ENCODE measurements at regions not wholly inside any gene's neighbourhood (a gene's known extent, or its start where the extent isn't known, plus 50 kb on each side); places are given as distances from the start of the nearest gene placed in this dataset.

DNA sequence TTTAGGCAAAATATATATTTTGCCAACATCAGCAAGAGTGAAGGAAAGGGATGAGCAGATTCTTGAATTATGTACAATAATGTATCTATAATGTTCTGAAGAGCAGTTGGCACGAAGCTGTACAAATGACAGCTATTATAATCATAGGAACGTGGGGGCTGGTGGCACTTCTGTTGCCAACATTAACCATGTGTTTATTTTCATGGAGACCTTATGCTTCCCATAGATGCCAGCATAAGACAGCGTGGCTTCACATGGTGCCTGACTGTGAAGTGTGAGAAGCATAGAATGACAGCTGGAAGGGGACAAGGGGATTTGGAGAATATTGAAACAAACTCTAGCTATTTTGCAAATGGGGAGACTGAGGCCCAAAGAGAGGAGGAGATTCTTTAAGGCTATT lies 52.6 kb upstream of the ATP10B start:
- Histone ChIP-seq H3K27me3 (ENCODE audit: control insufficient read depth, insufficient read depth, low read length) (no peaks in the 10 kb centered on the region), H3K9me3 (ENCODE audit: control insufficient read depth, insufficient read depth, low read length) (no peaks in the 10 kb centered on the region), H3K27ac (ENCODE audit: low read depth, low read length) (no peak overlapping the region), H3K4me3 (ENCODE audit: low read depth, low read length) (no peak overlapping the region)
- ChIA-PET CTCF (no interaction called here), POLR2A (no interaction called here)
- no peak for DNase-seq (ENCODE audit: low read depth, low spot score)
- TF ChIP-seq, protein P1, sequence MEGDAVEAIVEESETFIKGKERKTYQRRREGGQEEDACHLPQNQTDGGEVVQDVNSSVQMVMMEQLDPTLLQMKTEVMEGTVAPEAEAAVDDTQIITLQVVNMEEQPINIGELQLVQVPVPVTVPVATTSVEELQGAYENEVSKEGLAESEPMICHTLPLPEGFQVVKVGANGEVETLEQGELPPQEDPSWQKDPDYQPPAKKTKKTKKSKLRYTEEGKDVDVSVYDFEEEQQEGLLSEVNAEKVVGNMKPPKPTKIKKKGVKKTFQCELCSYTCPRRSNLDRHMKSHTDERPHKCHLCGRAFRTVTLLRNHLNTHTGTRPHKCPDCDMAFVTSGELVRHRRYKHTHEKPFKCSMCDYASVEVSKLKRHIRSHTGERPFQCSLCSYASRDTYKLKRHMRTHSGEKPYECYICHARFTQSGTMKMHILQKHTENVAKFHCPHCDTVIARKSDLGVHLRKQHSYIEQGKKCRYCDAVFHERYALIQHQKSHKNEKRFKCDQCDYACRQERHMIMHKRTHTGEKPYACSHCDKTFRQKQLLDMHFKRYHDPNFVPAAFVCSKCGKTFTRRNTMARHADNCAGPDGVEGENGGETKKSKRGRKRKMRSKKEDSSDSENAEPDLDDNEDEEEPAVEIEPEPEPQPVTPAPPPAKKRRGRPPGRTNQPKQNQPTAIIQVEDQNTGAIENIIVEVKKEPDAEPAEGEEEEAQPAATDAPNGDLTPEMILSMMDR (IDR thresholded peaks at IDR 0.05; ENCODE audit: low read depth, low read length) = no peak

DNA sequence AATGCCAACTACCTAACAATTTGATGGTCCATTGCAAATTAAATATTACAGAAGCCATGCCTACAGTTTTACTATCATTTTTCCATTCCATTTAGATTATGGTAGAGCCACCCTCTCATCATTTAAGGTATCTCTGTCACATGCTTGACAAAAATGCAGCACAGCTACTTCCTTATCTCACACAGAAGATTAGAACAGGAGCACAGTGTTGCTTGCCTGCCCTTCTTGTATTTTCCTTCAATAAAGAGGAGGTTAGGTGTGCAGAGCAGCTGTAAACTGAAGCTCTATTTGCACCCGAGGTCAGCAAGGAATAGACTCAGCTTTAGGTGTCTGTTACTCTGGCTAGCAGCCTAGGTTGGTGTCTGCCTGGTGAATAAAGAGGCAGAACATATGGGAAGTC lies 51.5 kb upstream of the ATP10B start:
- Histone ChIP-seq H3K4me3 (ENCODE audit: low read depth, low read length) (no peak overlapping the region), H3K27me3 (ENCODE audit: control insufficient read depth, insufficient read depth, low read length) (no peaks in the 10 kb centered on the region), H3K9me3 (ENCODE audit: control insufficient read depth, insufficient read depth, low read length) (no peaks in the 10 kb centered on the region), H3K27ac (ENCODE audit: low read depth, low read length) (no peak overlapping the region)
- ChIA-PET CTCF (no interaction called here), POLR2A (no interaction called here)
- TF ChIP-seq, protein P1 (IDR thresholded peaks at IDR 0.05; ENCODE audit: low read depth, low read length) = no peak
- DNase-seq (ENCODE audit: low read depth, low spot score) = no peak

DNA sequence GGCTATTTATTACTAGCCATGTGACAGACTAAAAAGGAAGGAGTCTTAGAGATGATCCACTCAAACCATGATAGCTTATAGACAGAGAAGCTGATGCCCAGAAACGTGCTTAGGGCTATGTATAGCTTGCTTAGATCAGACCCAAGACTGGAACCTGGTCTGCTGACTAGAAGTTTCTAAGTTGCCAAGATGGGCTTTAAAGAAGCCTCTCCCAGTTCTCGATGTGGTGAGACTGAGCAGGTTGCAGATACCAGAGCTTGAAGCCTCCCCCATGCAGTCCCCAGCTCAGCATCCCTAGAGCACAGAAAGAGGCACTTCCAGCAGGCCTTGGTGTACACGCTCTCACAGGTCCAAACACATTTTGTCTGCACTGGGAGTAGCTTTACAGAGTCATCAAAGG lies 51.1 kb upstream of the ATP10B start:
- Histone ChIP-seq H3K27me3 (ENCODE audit: control insufficient read depth, insufficient read depth, low read length) (no peaks in the 10 kb centered on the region), H3K27ac (ENCODE audit: low read depth, low read length) (no peak overlapping the region), H3K9me3 (ENCODE audit: control insufficient read depth, insufficient read depth, low read length) (no peaks in the 10 kb centered on the region), H3K4me3 (ENCODE audit: low read depth, low read length) (no peak overlapping the region)
- no peak for DNase-seq (ENCODE audit: low read depth, low spot score)
- CTCF ChIA-PET = no interaction called here
- POLR2A ChIA-PET = no interaction called here
- TF ChIP-seq, protein P1 (IDR thresholded peaks at IDR 0.05; ENCODE audit: low read depth, low read length) = no peak
